H1 (cell line): ENCODE measurements at regions not wholly inside any gene's neighbourhood (a gene's known extent, or its start where the extent isn't known, plus 50 kb on each side); places are given as distances from the start of the nearest gene placed in this dataset.

Experiments used
- ATF2 ChIP-seq: IDR thresholded peaks from 2 replicates; pipeline ENCODE4 v1.6.1; 2012; ENCODE audit warnings: low read length, inconsistent platforms
- ATF3 ChIP-seq: IDR thresholded peaks from 2 replicates; pipeline ENCODE4 v1.6.1; 2011; ENCODE audit warnings: low read depth, mild to moderate bottlenecking, low read length; ENCODE audit not compliant: insufficient read depth
- CHD2 ChIP-seq: IDR thresholded peaks from 2 replicates; pipeline ENCODE4 v1.6.1; 2012; ENCODE audit warnings: low read length, improper control_type of control experiment
- CHD7 ChIP-seq: fragments of 300-600 bp; sonication (generic); IDR thresholded peaks from 2 replicates; pipeline ENCODE4 v1.7.1; 2012; ENCODE audit warnings: low read length, moderate library complexity, mild to moderate bottlenecking, inconsistent platforms; ENCODE audit not compliant: insufficient replicate concordance
- JUN ChIP-seq: IDR thresholded peaks from 2 replicates; pipeline ENCODE4 v1.6.1; 2011; ENCODE audit warnings: low read depth, mild to moderate bottlenecking, improper control_type of control experiment, low read length
- KDM5A ChIP-seq: fragments of 200-600 bp; IDR thresholded peaks from 2 replicates; pipeline ENCODE4 v1.7.1; 2012; ENCODE audit warnings: mild to moderate bottlenecking, low read length, inconsistent platforms, mixed read lengths
- RNF2 ChIP-seq: fragments of 200-900, 300-1000 bp; sonication (generic); IDR thresholded peaks from 2 replicates; pipeline ENCODE4 v1.7.1; 2016; ENCODE audit warnings: borderline replicate concordance, low read depth, mild to moderate bottlenecking, antibody characterized with exemption, low read length; ENCODE audit not compliant: poor library complexity, severe bottlenecking; ENCODE audit errors: missing control alignments
- SIX5 ChIP-seq: IDR thresholded peaks from 2 replicates; pipeline ENCODE4 v1.6.1; 2011; ENCODE audit warnings: mild to moderate bottlenecking, low read depth, low read length
- SP1 ChIP-seq: IDR thresholded peaks from 2 replicates; pipeline ENCODE4 v1.6.1; 2011; ENCODE audit warnings: low read depth, low read length
- SP4 ChIP-seq: IDR thresholded peaks from 2 replicates; pipeline ENCODE4 v1.6.1; 2012; ENCODE audit warnings: low read length, inconsistent platforms

GRCh38 chr1:67883069-67883468 lies 49.8 kb upstream of the GNG12 start (continued):
- TF ChIP-seq CHD7 (no peak), JUN (no peak), SIX5 (no peak), RNF2 (no peak), ATF3 (no peak), SP1 (no peak), CHD2 (no peak), SP4 (no peak), ATF2 (no peak), KDM5A (no peak)
